Adrenal gland (tissue), 5 donors: ENCODE measurements at regions not wholly inside any gene's neighbourhood (a gene's known extent, or its start where the extent isn't known, plus 50 kb on each side); places are given as distances from the start of the nearest gene placed in this dataset.

ENCODE experiments used
- POLR2A ChIP-seq, 2 donors: fragments of 450-650 bp; IDR thresholded peaks; one replicate each; pipeline ENCODE4 v1.6.1; 2017; ENCODE audit warnings: antibody characterized with exemption in 2 of 2, mild to moderate bottlenecking in 2 of 2, moderate library complexity in 1 of 2
- TF ChIP-seq, protein P1 (sequence below), 6 experiments: fragments of 450-650 bp in 4 of 6; fragments of 200-600 bp in 2 of 6; sonication (generic) in 1 of 6; IDR thresholded peaks; 1 replicate in 5 of 6; 2 replicates in 1 of 6; pipeline versions ENCODE4 v1.5.1 to v1.8.0; 2016 to 2021; ENCODE audit warnings: antibody characterized with exemption in 6 of 6, mild to moderate bottlenecking in 2 of 6, moderate library complexity in 1 of 6
- donor health status: DM: no; HTN: no; CAD: no.

DNA sequence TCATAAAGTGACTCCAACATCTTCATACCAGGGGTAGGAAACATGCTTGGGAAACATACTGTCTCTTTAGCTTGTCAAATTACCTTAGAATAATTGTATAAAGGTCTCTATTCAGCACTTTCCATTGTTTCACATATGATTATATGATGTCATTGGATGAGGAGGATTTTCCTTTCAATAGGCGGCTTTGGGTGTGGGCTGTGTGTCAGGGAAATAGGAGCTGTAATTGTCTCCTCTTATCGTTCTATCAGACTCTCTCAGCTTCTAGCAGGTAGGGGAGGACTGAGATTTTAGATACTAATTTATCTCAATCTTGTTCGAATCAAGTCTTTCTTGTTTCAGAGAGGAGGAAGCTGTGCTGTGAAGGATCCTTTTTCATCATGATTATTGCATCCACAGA is 179.4 kb upstream of the OLIG3 start:
- TF ChIP-seq, protein P1, sequence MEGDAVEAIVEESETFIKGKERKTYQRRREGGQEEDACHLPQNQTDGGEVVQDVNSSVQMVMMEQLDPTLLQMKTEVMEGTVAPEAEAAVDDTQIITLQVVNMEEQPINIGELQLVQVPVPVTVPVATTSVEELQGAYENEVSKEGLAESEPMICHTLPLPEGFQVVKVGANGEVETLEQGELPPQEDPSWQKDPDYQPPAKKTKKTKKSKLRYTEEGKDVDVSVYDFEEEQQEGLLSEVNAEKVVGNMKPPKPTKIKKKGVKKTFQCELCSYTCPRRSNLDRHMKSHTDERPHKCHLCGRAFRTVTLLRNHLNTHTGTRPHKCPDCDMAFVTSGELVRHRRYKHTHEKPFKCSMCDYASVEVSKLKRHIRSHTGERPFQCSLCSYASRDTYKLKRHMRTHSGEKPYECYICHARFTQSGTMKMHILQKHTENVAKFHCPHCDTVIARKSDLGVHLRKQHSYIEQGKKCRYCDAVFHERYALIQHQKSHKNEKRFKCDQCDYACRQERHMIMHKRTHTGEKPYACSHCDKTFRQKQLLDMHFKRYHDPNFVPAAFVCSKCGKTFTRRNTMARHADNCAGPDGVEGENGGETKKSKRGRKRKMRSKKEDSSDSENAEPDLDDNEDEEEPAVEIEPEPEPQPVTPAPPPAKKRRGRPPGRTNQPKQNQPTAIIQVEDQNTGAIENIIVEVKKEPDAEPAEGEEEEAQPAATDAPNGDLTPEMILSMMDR (IDR thresholded peaks at IDR 0.05), result no peak
- no peak for TF ChIP-seq POLR2A (IDR thresholded peaks at IDR 0.05)
